ENCODE measurements at regions not wholly inside any gene's neighbourhood (a gene's known extent, or its start where the extent isn't known, plus 50 kb on each side); places are given as distances from the start of the nearest gene placed in this dataset.

DNA sequence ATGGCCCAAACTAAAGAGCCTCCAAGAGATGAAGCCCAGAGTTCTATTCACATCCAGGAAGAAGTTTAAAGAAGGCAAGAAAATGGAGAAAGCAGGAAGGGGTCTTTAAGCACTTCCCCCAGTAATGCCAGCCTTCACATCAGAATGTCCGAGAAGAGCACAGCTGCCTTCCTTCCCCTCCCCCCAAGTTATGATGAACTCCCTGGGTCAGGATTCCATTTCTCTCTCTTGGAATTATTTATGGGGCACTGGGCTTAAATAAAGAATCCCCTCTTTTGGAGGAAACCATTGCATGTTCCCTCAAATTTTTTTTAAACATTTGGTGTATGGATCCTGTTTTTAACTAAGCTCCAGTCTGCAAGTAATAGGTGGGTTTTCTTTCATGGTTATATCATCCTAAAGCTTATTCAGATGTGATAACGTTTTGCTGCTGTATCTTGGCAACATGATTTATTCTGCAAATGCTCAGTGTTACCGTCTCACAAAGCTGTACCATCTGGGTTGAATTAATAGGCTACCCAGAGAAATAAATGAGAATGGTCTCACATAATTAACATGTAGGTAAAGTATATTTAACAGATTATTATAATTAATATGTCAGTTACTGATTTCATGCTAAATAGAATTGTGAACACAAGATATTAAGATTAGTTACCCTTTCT, 160.9 kb upstream of the TOX3 start:
- TF ChIP-seq SRF (IDR thresholded peaks at IDR 0.05; ENCODE audit: low read depth, low read length): no peak
- no peak for TF ChIP-seq IKZF1 (IDR thresholded peaks at IDR 0.05)
- TF ChIP-seq, protein P1, sequence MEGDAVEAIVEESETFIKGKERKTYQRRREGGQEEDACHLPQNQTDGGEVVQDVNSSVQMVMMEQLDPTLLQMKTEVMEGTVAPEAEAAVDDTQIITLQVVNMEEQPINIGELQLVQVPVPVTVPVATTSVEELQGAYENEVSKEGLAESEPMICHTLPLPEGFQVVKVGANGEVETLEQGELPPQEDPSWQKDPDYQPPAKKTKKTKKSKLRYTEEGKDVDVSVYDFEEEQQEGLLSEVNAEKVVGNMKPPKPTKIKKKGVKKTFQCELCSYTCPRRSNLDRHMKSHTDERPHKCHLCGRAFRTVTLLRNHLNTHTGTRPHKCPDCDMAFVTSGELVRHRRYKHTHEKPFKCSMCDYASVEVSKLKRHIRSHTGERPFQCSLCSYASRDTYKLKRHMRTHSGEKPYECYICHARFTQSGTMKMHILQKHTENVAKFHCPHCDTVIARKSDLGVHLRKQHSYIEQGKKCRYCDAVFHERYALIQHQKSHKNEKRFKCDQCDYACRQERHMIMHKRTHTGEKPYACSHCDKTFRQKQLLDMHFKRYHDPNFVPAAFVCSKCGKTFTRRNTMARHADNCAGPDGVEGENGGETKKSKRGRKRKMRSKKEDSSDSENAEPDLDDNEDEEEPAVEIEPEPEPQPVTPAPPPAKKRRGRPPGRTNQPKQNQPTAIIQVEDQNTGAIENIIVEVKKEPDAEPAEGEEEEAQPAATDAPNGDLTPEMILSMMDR (CRISPR knock-in tag; IDR thresholded peaks at IDR 0.05): no peak
- TF ChIP-seq, protein P2, sequence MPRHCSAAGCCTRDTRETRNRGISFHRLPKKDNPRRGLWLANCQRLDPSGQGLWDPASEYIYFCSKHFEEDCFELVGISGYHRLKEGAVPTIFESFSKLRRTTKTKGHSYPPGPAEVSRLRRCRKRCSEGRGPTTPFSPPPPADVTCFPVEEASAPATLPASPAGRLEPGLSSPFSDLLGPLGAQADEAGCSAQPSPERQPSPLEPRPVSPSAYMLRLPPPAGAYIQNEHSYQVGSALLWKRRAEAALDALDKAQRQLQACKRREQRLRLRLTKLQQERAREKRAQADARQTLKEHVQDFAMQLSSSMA (CRISPR knock-in tag; IDR thresholded peaks at IDR 0.05): no peak
- no peak for TF ChIP-seq CEBPB (IDR thresholded peaks at IDR 0.05; ENCODE audit: borderline replicate concordance, low read depth, low read length)
